K562 (cell line): ENCODE measurements at regions not wholly inside any gene's neighbourhood (a gene's known extent, or its start where the extent isn't known, plus 50 kb on each side); places are given as distances from the start of the nearest gene placed in this dataset.

Source experiments
- ATAC-seq: fragments of 200-7000 bp; cut with Tn5 transposase; 3 replicates; pipeline ENCODE4 v1.9.1; 2020; ENCODE audit warnings: moderate library complexity
- BruUV-seq: library from RNA; stranded (reverse); fragments of 400-500 nt; replicated peaks from 2 replicates; lab custom pipeline; 2021; lab: Mats Ljungman, UMichigan
- CTCF ChIA-PET: fragments of 300-600 bp; formaldehyde crosslinking; extraction: SDS; loops from one replicate; lab custom pipeline; 2021; ENCODE audit warnings: low intra/inter-chr PET ratio; lab: Yijun Ruan, JAX
- POLR2A ChIA-PET: fragments of 300-600, 350-650 bp; sonication (Branson Sonifier 250); formaldehyde crosslinking; extraction: SDS; loops from one replicate; lab custom pipeline; 2021; ENCODE audit warnings: antibody characterized with exemption, inconsistent platforms; lab: Yijun Ruan, JAX
- DNase-seq, 4 experiments: peaks; one replicate each; pipeline versions ENCODE4 v3.0.0 to v3.0.0-alpha.2; 2011 to 2018; ENCODE audit warnings: low spot score in 3 of 4, mixed read lengths in 3 of 4; ENCODE audit errors: extremely low read depth in 1 of 4
- FAIRE-seq: peaks from 2 replicates; lab custom pipeline; 2011; peaks lifted over from hg19 to GRCh38; lab: Jason Lieb, UNC
- H2AFZ ChIP-seq: 2 replicates; pipeline ENCODE4 v1.6.0; 2011; ENCODE audit warnings: low read depth, low read length, control low read depth, inconsistent platforms
- H3K27ac ChIP-seq: fragments of 200-600 bp; 3 replicates; pipeline ENCODE4 v1.8.0; 2011; ENCODE audit warnings: low read depth, mild to moderate bottlenecking, control low read depth, inconsistent platforms, low read length, moderate library complexity, mixed read lengths; ENCODE audit errors: extremely low read depth
- H3K27me3 ChIP-seq, 2 experiments: fragments of 300-600 bp in 1 of 2; 2 replicates in 1 of 2; 3 replicates in 1 of 2; pipeline versions ENCODE4 v1.6.0 to v1.8.0; 2011; ENCODE audit warnings: inconsistent platforms in 2 of 2, low read length in 2 of 2, mild to moderate bottlenecking in 1 of 2, mixed read lengths in 1 of 2, moderate library complexity in 1 of 2; ENCODE audit not compliant: control insufficient read depth in 2 of 2, insufficient read depth in 2 of 2
- H3K36me3 ChIP-seq: fragments of 300-600 bp; 3 replicates; pipeline ENCODE4 v1.8.0; 2011; ENCODE audit warnings: mild to moderate bottlenecking, low read length, inconsistent platforms; ENCODE audit not compliant: control insufficient read depth, insufficient read depth
- H3K4me1 ChIP-seq, 2 experiments: fragments of 200-600 bp in 1 of 2; replicated peaks in 1 of 2; 2 replicates in 1 of 2; 3 replicates in 1 of 2; pipeline versions ENCODE4 v1.5.1 to v1.8.0; 2011; ENCODE audit warnings: inconsistent platforms in 2 of 2, low read length in 2 of 2, mild to moderate bottlenecking in 1 of 2, mixed read lengths in 1 of 2, moderate library complexity in 1 of 2; ENCODE audit not compliant: control insufficient read depth in 2 of 2, insufficient read depth in 2 of 2
- H3K4me2 ChIP-seq: 2 replicates; pipeline ENCODE4 v1.6.1; 2011; ENCODE audit warnings: low read length, control low read depth, inconsistent platforms, mixed read lengths; ENCODE audit not compliant: insufficient read depth
- H3K4me3 ChIP-seq: fragments of 200-600 bp; sonication (generic), shearing (Covaris generic); 2 replicates; pipeline ENCODE4 v1.5.1; 2016; ENCODE audit warnings: control low read depth, inconsistent platforms
- H3K79me2 ChIP-seq: fragments of 200-600 bp; 3 replicates; pipeline ENCODE4 v1.8.0; 2011; ENCODE audit warnings: low read length, inconsistent platforms; ENCODE audit not compliant: control insufficient read depth, insufficient read depth
- H3K9ac ChIP-seq, 2 experiments: 2 replicates each; pipeline versions ENCODE4 v1.6.0 to v1.6.1; 2011; ENCODE audit warnings: low read depth in 2 of 2, low read length in 2 of 2, control low read depth in 1 of 2, inconsistent platforms in 1 of 2, mild to moderate bottlenecking in 1 of 2, mixed read lengths in 1 of 2; ENCODE audit not compliant: insufficient read depth in 1 of 2
- H3K9me1 ChIP-seq: one replicate; pipeline ENCODE4 v1.6.0; 2011; ENCODE audit warnings: inconsistent platforms, mild to moderate bottlenecking, low read length, moderate library complexity; ENCODE audit not compliant: control insufficient read depth, insufficient read depth
- H3K9me3 ChIP-seq: replicated peaks from 2 replicates; pipeline ENCODE4 v1.5.1; 2011; ENCODE audit warnings: low read depth, low read length, inconsistent platforms; ENCODE audit not compliant: control insufficient read depth, insufficient read depth
- H4K20me1 ChIP-seq: replicated peaks from 2 replicates; pipeline ENCODE4 v1.6.1; 2011; ENCODE audit warnings: low read length, inconsistent platforms, mixed read lengths; ENCODE audit not compliant: control insufficient read depth, insufficient read depth
- TEAD2 ChIP-seq: fragments of 450-650 bp; IDR thresholded peaks from 2 replicates; pipeline ENCODE4 v1.6.1; 2016; ENCODE audit warnings: missing genetic modification characterization, control low read depth, missing compliant biosample characterization
- ZNF311 ChIP-seq: fragments of 250-450 bp; sonication (Bioruptor Pico); IDR thresholded peaks from 2 replicates; pipeline ENCODE4 v1.4.0; 2020; ENCODE audit warnings: mild to moderate bottlenecking, moderate library complexity
- ZNF507 ChIP-seq: conservative IDR thresholded peaks from 2 replicates; pipeline ENCODE4 v1.6.1; 2017; ENCODE audit warnings: missing genetic modification characterization, missing compliant biosample characterization
- WGBS: fragments of 100-300 bp; shearing (Covaris generic); methylation state at CpG from one replicate; pipeline ENCODE4 v1.1.6; 2016; ENCODE audit warnings: low coverage, mixed read lengths; ENCODE audit not compliant: insufficient coverage; ENCODE audit errors: missing lambda C conversion rate; 5-methylcytosine and 5-hydroxymethylcytosine counted together
- in situ Hi-C: fragments of 300-500 bp; cut with MboI; formaldehyde crosslinking; loops from 4 replicates; pipeline ENCODE4 v1.15.0; 2018; ENCODE audit warnings: inconsistent platforms, mixed read lengths
- intact Hi-C: fragments of 100-400 bp; cut with micrococcal nuclease; formaldehyde crosslinking; loops from 2 replicates; pipeline ENCODE4 v1.14.2; 2022
- TF ChIP-seq, protein P1 (sequence below), 2 experiments: fragments of 450-650 bp in 1 of 2; sonication (generic) in 1 of 2; formaldehyde crosslinking; conservative IDR thresholded peaks; 2 replicates each; pipeline versions ENCODE4 v1.4.0 to v1.8.1; 2020 to 2022; ENCODE audit warnings: mild to moderate bottlenecking in 1 of 2, missing genetic modification reagents in 1 of 2

DNA sequence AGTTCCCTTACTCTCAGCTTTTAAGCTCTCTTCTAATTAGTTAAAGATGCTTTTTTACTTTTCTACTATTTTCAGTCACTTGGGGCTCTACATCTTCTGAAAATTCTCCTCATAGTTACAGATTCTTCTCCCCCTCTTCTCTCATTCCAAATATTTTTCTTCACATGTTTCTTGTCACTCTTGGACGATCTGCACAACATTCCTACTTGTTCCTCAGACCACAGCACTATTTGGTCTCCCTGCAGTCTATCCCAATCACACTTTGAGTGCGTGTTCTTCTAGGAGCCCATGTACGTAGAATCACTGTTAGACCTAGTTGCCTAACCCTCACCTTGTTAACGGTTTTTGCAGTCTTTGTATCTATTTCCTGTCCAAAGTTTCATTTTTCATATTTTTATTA lies 222.5 kb upstream of the SPRY2 start:
- DNase-seq, result peak in 2 of 4 experiments; percentile 3 to 19
- no peaks in the 10 kb centered on the region for H3K4me1 ChIP-seq
- no peak overlapping the region for H3K9ac ChIP-seq
- in situ Hi-C loops, result no loop called here
- H2AFZ ChIP-seq, result no peak overlapping the region
- intact Hi-C loops, result no loop called here
- BruUV-seq, result no TSS peak
- H3K79me2 ChIP-seq, result no peaks in the 10 kb centered on the region
- peaks cover 6 to 7% of the 10 kb centered on the region in 2 experiments; a peak in 4 of 5 replicates for H3K27me3 ChIP-seq
- no peak overlapping the region for H3K4me3 ChIP-seq
- TF ChIP-seq ZNF507 (tag) (peak; percentile 45; the same call in 1 of the 2 replicates), ZNF311 (CRISPR knock-in tag) (no peak)
- TF ChIP-seq, all 486 proteins: peak for 1
- Histone ChIP-seq H4K20me1 (no peaks in the 10 kb centered on the region), H3K9me1 (no peaks in the 10 kb centered on the region), H3K36me3 (no peaks in the 10 kb centered on the region), H3K9me3 (no peaks in the 10 kb centered on the region), H3K27ac (no peak overlapping the region), H3K4me2 (no peak overlapping the region)
- ChIA-PET CTCF (no interaction called here), POLR2A (interaction anchor here (3.8 kb wide), 1 partner anchor 8 kb away, joined by 14 read pairs; no protein-coding TSS in a partner anchor)
- WGBS, result 4% methylated on average over 4 of the region's 4 CpGs
- FAIRE-seq (no peak), ATAC-seq (no peak)

DNA sequence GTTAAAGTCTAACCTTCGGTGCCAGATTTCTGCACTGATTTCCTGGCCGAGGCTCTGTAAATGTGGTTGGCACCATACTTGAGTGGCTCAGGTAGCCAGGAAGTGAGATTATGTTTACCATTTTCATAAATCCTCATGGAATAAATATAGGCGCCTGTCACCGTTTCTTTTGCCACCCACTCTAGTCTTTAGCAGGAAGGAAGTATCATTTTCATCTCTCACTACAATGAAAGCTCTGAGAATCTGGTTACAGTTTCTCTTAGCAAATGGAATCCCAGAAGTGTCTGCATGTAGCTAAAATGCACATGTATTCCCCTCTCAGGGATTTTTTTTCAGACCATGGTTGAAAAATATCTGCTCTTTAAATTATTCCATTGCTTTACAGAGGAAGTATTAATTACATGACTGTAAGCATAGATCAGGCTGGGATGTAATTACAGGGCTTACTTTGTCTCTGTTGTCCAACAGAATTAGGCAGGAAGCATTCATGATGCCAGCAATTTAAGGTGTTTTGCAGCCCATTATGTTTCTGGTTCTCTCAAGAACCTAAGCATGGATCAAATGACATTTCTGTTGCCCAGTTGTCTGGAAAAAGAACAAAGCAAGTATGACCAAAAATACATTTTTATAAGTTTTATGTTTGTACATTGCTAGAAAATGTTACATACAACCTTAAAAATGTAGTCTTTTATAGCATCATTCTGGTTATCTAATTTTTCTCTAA lies 221.7 kb upstream of the SPRY2 start:
- intact Hi-C loops (no loop called here), in situ Hi-C loops (no loop called here)
- ChIA-PET POLR2A (interaction anchor here (3.8 kb wide), 1 partner anchor 9 kb away, joined by 14 read pairs; no protein-coding TSS in a partner anchor), CTCF (no interaction called here)
- no TSS peak for BruUV-seq
- Histone ChIP-seq H3K4me2 (no peak overlapping the region), H3K9ac (no peak overlapping the region), H3K4me3 (no peak overlapping the region), H3K4me1 (no peaks in the 10 kb centered on the region), H4K20me1 (no peaks in the 10 kb centered on the region), H2AFZ (no peak overlapping the region), H3K36me3 (no peaks in the 10 kb centered on the region), H3K9me1 (no peaks in the 10 kb centered on the region), H3K79me2 (no peaks in the 10 kb centered on the region), H3K27ac (no peak overlapping the region), H3K9me3 (no peaks in the 10 kb centered on the region), H3K27me3 (peaks cover 6 to 11% of the 10 kb centered on the region in 2 experiments)
- 4% methylated on average over 4 of the region's 4 CpGs for WGBS
- DNase-seq, result peak in 3 of 4 experiments; percentile 2 to 25 (median 21)
- ATAC-seq, result no peak
- FAIRE-seq, result no peak
- peak; percentile 46; the same call in 1 of the 2 replicates for TF ChIP-seq TEAD2 (tag)
- TF ChIP-seq, protein P1, sequence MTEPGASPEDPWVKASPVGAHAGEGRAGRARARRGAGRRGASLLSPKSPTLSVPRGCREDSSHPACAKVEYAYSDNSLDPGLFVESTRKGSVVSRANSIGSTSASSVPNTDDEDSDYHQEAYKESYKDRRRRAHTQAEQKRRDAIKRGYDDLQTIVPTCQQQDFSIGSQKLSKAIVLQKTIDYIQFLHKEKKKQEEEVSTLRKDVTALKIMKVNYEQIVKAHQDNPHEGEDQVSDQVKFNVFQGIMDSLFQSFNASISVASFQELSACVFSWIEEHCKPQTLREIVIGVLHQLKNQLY (CRISPR knock-in tag; conservative IDR thresholded peaks at IDR 0.05), result no peak
